ENCODE measurements at regions not wholly inside any gene's neighbourhood (a gene's known extent, or its start where the extent isn't known, plus 50 kb on each side); places are given as distances from the start of the nearest gene placed in this dataset.

GRCh38 chrX:23483396-23483795 is 148.7 kb downstream of the PTCHD1 start:
- Histone ChIP-seq H3K9me3 (replicated peaks) (peaks cover 7% of the 10 kb centered on the region), H3K4me3 (no peak overlapping the region), H3K36me3 (no peaks in the 10 kb centered on the region), H3K27me3 (ENCODE audit: low read depth) (no peaks in the 10 kb centered on the region), H3K4me1 (no peaks in the 10 kb centered on the region), H3K27ac (replicated peaks) (no peak overlapping the region)
- TF ChIP-seq CTCF (IDR thresholded peaks at IDR 0.05; ENCODE audit: borderline replicate concordance), result no peak
- intact Hi-C loops (cut with micrococcal nuclease), result no loop called here
- no peak for DNase-seq

GRCh38 chrX:23493941-23494374 is 159.3 kb downstream of the PTCHD1 start:
- TF ChIP-seq CTCF (IDR thresholded peaks at IDR 0.05; ENCODE audit: borderline replicate concordance), result no peak
- H3K27ac ChIP-seq (replicated peaks), result no peak overlapping the region
- H3K9me3 ChIP-seq (replicated peaks), result peaks cover 5% of the 10 kb centered on the region
- no peaks in the 10 kb centered on the region for H3K36me3 ChIP-seq
- H3K4me3 ChIP-seq, result no peak overlapping the region
- intact Hi-C loops (cut with micrococcal nuclease), result no loop called here
- H3K27me3 ChIP-seq (ENCODE audit: low read depth), result no peaks in the 10 kb centered on the region
- no peak for DNase-seq
- H3K4me1 ChIP-seq, result no peaks in the 10 kb centered on the region

GRCh38 chrX:23494741-23495140 is 160.1 kb downstream of the PTCHD1 start:
- intact Hi-C loops (cut with micrococcal nuclease), result no loop called here
- peaks cover 5% of the 10 kb centered on the region for H3K9me3 ChIP-seq (replicated peaks)
- H3K4me3 ChIP-seq, result no peak overlapping the region
- H3K4me1 ChIP-seq, result no peaks in the 10 kb centered on the region
- TF ChIP-seq CTCF (IDR thresholded peaks at IDR 0.05; ENCODE audit: borderline replicate concordance), result no peak
- no peak for DNase-seq
- H3K27me3 ChIP-seq (ENCODE audit: low read depth), result no peaks in the 10 kb centered on the region
- H3K36me3 ChIP-seq, result no peaks in the 10 kb centered on the region
- no peak overlapping the region for H3K27ac ChIP-seq (replicated peaks)

GRCh38 chrX:23497919-23498318 is 163.3 kb downstream of the PTCHD1 start:
- Histone ChIP-seq H3K27me3 (ENCODE audit: low read depth) (no peaks in the 10 kb centered on the region), H3K27ac (replicated peaks) (no peak overlapping the region), H3K4me1 (no peaks in the 10 kb centered on the region), H3K36me3 (no peaks in the 10 kb centered on the region), H3K4me3 (no peak overlapping the region), H3K9me3 (replicated peaks) (no peaks in the 10 kb centered on the region)
- DNase-seq, result no peak
- TF ChIP-seq CTCF (IDR thresholded peaks at IDR 0.05; ENCODE audit: borderline replicate concordance), result no peak
- intact Hi-C loops (cut with micrococcal nuclease), result no loop called here

GRCh38 chrX:23501974-23502373 is 165.3 kb upstream of the PRDX4 start:
- no peak for DNase-seq
- Histone ChIP-seq H3K27me3 (ENCODE audit: low read depth) (no peaks in the 10 kb centered on the region), H3K4me3 (no peak overlapping the region), H3K4me1 (no peaks in the 10 kb centered on the region), H3K36me3 (no peaks in the 10 kb centered on the region), H3K9me3 (replicated peaks) (no peaks in the 10 kb centered on the region), H3K27ac (replicated peaks) (no peak overlapping the region)
- intact Hi-C loops (cut with micrococcal nuclease), result no loop called here
- no peak for TF ChIP-seq CTCF (IDR thresholded peaks at IDR 0.05; ENCODE audit: borderline replicate concordance)

All from left ventricle myocardium inferior (tissue), 1 donor.